ENCODE measurements at regions not wholly inside any gene's neighbourhood (a gene's known extent, or its start where the extent isn't known, plus 50 kb on each side); places are given as distances from the start of the nearest gene placed in this dataset.
"Not testable (repeated sequence)": the region's sequence is repeated elsewhere in the genome, so short reads cannot be mapped to it uniquely, and the experiment has no call there.

DNA sequence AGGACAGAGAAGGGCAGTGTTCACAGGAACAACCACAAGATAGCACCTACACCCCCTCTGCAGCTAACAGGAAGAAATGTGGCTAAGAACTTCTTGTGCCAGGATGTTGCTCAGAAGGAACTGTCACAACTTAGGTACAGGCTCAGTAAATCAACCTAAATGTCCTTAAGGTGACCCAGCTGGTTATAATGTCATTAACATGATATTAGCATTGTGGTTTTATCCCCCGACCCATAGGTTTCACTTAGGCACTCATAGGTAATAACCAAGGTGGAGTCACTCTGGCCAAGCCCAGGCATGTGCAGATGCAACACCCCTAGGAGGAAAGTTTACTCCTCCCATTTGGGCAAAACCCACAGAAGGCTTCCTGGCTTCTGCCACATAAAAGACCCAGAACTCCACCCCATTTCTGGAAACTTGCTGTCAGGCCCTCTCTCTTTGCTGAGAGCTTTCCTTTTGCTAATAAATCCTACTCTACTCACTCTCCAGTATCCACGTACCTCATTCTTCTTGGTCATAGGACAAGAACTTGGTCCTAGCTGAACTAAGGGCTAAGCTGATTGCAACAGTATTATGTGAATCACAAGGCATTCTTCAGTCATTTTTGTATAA lies 951.3 kb downstream of the SLITRK5 start:
- DNase-seq = peak; percentile 53

DNA sequence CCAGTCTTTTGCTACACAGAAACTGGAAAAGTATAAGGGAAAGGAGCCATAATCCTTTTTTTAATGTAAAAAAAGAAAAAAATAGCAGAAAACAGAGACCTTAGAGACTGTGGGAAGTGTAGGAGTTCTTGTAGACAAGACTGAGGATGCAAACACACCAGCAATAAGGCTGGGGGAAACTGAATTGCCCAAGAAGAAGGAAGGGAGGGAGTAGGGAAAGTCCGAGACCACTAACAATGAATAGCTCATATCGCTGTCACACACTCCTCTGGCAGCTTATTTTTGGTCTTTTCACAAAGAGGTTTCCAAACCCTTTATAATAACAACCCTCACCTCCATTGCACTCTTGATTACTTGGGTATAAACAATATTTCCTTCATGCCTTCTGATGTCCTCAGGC lies 952.0 kb downstream of the SLITRK5 start:
- no peak for DNase-seq

DNA sequence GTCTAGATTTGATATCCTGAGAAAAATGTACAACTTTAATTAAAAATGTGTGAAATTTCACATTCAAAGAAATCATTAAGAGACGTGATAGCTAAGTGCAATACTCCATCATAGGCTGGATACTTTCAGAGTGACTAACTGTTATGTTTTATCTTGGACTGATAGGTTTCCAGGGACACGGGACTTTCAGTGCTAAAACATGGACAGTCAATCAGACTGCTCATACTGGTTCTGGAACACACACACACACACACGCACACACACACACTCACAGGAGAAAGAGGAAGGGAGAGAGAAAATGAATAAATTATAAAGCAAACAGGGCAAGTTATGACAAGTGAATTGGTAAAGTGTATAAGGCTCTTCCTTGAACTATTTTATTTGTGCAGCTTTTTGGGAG lies 955.9 kb downstream of the SLITRK5 start:
- no peak for DNase-seq

DNA sequence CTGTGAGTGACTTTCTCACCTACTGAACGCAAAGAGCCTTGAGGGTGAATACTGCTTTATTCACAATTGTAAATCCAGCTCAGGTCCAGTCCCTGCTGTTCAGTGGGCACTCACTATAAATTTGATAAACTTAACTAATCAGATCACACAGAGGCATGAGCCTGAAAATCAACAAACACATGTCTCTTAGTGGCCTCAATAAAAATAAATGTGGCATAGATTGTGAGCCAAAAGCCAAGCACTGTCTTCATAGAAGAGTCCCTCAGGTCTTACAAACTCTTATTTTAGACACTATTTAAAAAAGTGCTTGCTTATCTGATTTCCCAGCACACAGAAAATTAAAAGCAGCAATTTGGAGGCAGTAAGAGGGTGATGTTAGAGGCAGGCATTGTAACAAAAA lies 957.7 kb downstream of the SLITRK5 start:
- no peak for DNase-seq

DNA sequence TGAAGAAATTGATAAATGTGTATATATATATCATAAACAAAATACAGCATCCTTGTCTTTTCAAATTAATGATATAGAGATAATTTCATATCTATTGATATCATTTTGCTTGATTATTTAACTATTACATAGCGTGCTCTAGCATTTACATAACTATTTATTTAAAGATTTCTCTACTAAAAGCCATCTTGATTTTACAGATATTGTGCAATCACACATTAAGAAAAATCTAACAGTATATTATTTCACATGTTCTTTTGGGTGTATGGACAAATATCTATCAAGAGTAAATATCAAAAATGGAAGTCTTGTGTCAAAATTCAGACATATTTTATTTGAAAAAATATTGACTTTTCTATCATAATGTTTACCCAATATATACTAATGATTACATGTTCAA lies 966.8 kb downstream of the SLITRK5 start:
- no peak for DNase-seq

DNA sequence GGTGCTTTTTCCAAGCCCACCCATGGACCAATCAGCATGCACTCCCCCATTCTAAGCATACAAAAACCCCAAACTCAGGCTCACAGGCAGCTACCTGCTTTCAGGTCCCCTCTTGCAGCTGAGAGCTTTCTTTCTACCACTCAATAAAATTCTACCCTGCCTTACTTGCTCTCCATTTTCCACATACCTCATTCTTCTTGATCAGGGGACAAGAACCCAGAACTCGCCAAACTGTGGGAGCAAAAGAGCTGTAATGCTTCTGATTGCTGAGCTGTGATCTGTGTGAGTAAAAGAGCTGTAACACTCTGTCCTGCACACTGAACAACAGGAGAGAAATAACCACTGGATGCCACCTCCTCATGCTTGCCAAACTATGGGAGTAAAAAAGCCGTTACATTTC lies 972.1 kb downstream of the SLITRK5 start:
- no peak for DNase-seq

DNA sequence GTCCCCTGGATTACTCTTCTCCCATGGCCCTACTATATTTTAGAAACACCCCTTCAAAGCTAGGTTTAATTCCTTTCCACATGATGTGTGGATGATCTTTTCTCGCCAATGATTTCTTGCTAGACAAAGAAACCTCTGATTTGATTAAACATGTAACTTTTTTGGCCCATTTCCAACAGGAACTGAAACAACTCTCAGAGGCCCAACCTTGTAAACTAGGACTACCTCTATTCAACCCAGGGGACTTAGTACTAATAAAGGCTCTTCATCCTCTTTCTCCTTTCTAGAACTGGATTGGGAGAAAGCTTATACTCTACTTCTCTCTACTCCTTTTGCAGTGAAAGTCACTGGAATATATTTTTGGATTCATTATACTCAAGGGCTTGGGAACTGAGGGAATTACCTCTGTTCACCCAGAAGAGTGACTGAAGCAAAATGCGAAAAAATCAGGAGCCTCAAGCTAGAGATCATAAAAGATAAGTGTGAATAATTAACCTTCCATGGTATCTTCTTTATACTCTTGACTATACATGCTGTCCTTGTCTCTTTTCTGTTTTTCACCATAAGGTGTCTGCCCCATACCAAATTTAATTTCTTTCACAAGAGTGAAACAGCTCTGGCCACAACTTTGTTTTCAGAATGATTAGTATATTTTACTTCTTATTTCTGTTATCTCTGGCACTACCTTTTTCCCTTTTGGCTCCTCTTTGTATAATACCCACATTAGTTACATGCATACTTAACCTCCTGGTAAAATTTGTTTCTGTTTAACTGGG lies 977.6 kb downstream of the SLITRK5 start:
- DNase-seq = no peak

DNA sequence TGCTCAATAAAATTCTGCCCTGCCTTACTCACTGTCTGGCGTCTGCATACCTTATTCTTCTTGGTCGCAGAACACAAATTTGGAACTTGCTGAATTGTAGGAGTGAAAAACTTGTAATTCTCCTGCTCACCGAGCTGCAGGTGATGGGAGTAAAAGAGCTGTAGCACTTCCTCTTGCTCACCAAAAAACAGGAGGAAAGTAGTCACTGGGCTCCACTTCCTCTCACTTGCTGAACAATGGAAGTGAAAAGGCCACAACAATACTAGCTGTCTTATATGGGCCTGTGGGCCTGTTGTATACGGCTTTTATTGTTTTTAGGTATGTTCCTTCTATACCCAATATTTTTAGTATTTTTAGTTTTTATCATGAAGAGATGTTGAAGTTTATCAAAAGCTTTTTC lies 978.7 kb downstream of the SLITRK5 start:
- DNase-seq = peak in 1 of 2 experiments; percentile 15

DNA sequence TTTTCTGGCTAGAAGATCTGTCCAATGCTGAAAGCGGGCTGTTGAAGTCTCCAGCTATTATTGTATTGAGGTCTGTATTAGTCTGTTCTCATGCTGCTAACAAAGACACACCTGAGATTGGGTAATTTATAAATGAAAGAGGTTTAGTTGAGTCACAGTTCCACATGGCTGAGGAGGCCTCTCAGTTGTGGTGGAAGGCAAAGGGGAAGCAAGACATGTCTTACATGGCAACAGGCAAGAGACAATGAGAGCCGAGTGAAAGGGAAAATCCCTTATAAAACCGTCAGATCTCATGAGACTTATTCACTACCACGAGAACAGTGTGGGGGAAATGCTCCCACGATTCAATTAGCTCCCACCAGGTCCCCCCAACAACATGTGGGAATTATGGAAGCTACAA lies 980.4 kb downstream of the SLITRK5 start:
- DNase-seq = no peak

DNA sequence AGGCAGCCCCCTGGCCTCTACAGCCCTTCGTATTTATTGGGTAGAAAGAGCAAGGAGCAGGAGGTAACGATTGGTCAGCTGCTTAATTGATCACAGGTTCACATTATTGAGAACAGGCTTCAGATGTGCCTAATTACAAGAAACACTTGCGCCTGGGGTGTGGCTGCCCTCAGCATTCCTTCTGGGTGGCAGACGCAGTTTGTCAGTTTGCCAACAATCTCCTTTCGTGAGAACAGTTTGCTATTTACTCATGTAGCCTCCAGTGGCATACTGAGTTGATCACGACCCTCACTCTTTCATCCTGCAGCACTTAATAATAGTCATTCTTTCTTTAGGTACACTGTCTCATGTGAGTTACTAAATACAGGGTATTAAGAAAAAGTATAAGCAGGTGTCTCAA lies 985.6 kb downstream of the SLITRK5 start:
- DNase-seq = no peak

DNA sequence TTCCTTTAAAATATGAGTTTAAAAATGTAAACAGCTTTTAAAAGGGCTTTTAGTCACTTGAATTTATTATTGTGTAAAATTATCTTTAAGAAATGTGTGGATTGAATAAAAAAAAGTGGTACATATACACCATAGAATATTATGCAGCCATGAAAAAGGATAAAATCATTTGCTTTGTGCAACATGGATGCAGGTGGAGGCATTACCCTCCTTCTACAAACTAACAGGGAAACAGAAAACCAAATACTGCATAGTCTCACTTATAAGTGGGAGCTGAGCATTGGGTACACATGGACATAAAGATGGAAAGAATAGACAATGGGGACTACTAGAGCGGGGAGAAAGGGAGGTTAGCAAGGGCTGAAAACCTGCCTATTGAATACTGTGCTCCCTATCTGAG lies 999.3 kb downstream of the SLITRK5 start:
- DNase-seq = no peak

DNA sequence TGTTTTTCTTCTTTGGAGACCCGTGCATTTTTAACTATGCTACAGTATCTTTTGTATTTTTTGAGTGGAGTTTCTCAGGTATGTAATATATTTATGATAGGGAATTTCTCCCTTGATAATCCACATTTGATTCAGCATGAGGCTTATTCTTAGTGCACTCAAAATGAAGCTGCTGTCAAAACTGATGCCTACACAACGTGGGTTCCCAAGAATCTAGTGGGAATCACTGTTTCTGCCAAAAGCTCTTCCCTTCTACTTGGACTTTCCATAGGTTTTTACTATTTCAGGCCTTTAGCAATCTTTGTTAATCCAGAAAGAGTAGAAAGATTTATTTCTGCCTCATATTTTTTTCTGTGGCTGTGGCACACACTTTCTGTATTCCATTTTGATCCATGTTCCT lies 1003.7 kb downstream of the SLITRK5 start:
- no peak for DNase-seq

DNA sequence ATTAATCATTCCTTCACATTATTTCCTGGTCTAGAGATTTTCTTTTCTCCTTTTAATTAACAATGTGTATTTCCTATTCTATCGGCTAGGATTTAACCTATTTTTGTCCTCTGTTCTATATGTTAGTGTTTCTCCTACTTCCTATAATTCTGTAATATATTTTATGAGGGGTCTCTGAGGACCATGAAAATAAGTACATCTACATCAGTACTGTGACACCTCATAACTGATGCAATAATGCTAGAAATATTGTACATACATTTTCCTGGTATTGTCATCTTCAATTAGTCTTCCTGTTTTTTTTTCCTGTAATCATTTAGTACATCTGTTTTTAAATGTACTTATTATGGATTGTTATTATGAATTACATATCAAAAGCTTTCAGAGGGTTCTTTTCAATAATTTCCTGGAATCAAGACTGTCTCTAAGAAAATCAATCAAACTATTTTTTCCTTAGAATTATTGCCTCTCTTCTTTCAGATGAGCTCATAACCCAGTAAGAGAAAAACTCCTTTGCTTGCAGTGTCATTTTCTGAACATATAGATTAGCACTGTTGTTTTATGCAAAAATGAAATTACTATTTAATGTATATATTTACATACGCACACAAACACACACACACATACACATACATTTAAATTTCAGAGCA lies 1004.3 kb downstream of the SLITRK5 start:
- DNase-seq = no peak

DNA sequence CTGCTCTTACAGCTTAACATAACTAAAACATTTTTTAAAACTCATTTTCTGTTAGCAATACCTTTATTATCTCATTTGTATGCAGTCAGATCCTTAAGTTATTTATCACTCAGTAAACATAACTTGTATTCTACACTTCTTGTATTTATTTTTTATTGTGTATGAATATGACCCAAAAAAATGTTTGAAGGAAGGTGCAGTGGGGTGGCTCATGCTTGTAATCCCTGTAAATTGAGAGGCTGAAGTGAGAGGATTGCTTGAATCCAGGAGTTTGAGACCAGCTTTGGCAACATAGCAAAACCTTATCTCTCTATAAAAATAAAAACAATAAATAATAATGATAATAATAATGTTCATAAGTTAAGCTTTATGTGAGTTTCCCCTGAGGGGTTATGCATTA lies 1004.8 kb downstream of the SLITRK5 start:
- no peak for DNase-seq

DNA sequence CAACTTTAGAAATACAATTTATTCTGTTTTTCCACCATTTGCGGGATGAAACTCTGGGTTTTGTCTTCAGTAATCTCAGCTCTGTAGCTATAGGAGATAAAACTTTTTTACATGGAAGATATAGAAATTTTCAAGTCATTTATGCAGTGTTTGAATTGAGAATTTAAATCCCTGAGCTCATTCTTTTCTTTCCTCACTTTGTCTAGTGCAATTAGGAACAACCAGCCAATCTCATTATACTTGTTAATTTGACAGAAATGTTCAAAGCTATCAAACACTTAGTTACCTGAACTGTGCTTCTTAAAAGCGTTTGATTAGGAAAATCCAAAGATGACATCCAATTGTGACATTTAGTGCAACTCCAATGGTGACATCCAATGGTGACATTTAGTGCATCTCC lies 1014.3 kb downstream of the SLITRK5 start:
- no peak for DNase-seq

DNA sequence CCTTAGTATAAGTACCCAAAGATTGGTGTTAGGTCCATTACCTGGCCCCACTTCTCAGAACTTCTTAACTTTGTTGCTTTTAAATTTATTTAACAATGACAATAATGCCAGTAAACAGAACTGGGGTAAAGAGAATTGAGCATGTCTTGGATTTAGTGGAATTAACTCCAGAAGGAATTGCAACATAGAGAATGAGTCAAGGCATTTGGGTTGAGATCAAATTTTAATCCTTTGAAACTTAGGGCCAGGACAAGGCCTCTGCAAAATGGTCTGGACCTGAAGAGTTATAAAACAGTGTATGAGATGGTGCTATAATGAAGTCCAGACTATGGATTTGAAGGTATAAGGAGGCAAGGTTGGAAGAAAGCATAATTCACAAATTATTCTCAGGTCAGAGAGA lies 1030.4 kb downstream of the SLITRK5 start:
- DNase-seq = no peak

DNA sequence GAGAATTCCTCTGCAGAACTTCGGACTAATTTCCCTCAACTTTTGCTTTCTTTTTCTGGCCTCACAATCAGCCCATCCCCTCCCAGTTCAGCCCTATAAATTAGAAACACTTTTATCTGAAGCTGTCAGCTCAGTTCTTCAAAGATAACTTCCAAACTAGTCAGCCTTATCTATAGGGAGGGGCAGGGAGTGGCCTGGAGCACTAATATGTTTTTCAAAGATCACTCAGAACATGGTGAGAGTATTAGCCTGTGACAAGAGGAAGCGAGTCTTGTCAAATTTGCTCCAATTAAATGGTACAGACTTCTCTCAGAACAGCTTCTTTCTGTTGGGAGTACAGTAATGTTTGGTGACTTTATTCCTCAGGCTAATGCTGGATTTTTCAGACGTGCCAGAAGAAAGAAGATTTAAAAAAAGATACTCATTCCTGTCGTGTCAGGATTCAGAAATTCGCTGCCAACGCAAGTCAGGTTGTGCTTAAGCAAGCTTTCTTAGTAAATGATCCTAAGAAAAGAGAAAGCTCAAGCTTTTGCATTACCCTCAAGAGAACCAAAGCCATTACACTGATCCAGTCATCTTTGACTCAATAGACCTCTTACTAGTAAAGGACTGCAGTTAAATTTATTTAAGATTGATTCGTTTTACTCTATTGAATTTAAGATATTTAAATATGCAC lies 1033.6 kb downstream of the SLITRK5 start:
- no peak for DNase-seq

DNA sequence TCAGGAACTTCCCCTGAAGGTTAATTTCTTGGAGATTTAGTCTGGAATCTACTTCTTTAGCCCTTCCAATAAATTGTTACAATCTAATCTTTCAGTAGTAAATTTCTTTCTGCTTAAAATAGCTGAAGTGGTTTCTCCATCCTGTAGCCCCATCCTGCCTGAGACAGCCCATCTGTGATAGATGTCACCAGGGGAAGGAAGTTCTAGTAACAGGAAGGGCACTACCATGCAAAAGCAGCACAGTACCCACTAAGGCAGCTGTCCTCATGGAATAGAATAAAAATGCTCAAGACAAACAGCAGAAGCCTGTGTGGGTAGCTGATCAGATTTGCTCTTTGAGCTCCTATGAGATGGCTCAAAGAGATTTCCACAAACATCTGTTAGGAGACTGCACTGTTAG lies 1036.5 kb downstream of the SLITRK5 start:
- no peak for DNase-seq

DNA sequence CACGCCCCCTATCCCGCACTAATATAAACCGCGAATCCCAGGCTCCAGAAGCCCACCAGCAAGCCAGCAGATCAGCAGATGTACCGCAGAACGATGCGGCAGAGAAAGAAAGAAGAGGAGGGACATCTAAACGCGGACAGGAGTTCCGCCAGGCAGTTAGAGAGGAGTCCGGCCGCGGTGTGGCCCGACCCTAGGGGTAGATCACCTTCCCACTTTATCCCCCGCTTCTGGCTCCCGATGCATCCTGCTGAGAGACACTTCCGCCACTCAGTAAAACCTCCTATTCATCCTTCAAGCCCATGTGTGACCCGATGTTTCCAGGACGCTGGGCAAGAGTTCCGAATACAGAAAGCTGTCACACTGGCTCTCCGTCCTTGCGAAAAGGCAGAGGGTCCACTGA lies 1046.8 kb downstream of the SLITRK5 start:
- no peak for DNase-seq

DNA sequence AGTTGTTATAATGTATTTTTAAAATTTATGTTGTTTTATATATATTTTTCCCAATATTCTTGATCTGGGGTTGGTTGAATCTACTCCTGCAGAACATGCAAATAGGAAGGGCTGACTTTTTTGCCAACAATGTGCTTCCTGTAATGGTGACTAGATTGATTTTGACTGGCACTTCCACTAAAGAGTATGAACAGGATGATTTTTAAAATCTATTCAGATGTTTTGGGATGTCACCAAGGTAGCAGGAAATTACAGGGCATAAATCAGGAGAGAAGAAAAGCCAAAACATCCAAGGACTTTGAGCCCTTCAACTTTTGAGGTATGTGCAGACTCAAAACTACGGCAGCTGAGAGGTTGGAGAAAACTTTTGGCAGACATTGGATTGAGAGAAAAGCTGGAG lies 1047.6 kb downstream of the SLITRK5 start:
- DNase-seq = no peak

DNA sequence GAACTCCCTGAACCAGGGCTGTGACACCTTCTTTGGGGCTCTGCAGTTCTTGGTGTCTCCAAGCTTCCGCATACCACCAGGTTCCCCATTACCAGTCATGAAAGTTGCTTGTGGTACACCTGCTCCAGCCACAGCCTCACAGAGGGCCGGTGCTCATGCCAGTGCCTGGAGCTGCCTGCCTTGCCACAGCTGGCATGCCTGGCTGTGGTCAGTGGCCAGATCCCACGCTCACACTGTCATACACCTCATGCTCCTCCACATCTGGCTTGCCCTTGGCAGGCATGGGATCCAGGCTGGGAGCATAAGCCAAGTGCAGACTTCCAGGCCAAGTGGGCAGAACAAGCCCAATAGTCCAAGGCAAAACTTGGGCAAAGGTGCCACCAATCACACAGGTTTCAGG lies 1054.9 kb downstream of the SLITRK5 start:
- no peak for DNase-seq

DNA sequence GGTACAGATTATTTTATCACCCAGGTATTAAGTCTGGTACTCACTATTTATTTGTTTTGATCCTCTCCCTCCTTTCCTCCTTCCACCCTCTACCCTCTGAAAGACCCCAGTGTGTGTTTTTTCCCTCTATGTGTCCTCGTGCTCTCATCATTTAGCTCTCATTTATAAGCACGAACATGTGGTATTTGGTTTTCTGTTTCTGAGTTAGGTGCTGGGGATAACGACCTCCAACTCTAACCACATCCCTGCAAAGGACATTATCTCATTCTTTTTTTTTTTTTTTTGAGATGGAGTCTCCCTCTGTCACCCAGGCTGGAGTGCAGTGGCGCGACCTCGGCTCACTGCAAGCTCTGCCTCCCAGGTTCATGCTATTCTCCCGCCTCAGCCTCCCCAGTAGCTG lies 1056.1 kb downstream of the SLITRK5 start:
- not testable (repeated sequence) for DNase-seq

DNA sequence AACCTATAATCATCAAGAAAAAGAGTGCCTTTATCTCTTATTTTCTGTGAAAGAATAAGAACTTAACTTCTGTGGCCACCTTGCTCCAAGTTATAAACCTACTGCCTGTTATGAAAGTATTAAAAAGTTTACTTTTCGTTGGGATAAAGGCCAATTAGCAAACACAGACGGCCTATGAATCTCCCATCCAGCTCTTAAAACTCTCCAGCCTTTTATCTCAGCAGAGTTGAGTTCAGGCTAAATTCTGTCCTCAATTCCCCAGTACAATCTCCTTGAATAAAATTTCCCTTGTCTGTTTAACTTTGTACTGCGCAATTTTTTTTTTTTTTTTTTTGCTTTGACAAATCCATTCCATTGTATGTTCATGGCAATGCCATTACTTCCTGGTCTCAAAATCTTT lies 1058.4 kb downstream of the SLITRK5 start:
- no peak for DNase-seq

DNA sequence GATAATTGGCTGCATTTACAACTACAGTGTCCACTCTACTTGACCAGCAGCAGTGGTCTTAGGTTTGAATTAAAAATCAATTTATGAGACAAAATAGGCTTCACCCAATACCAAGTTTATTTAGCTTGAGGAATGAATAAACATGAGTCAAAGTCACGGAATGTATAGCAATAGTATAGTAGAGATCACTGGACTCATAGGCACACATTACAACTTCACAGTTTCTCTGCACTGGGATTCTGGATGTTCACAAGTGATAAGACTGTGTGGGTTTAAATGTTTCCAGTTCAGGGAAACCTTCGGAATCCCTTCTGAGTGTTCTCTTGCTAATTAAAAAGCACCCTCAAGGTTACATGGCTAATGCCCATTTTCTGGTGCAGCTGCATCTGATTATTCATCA lies 1064.9 kb downstream of the SLITRK5 start:
- DNase-seq = no peak

Data from AML-193 (cell line).